Neural cell (in vitro differentiated cells): ENCODE measurements at regions not wholly inside any gene's neighbourhood (a gene's known extent, or its start where the extent isn't known, plus 50 kb on each side); places are given as distances from the start of the nearest gene placed in this dataset.

Experiments
- H2AFZ ChIP-seq: fragments of 200-600, 300-800 bp; sonication (generic), shearing (Covaris generic); 2 replicates; pipeline ENCODE4 v1.6.0; 2014; ENCODE audit warnings: low read depth, mild to moderate bottlenecking, antibody characterized with exemption, low read length, moderate library complexity
- H3F3A ChIP-seq: fragments of 200-600 bp; shearing (Covaris generic); 2 replicates; pipeline ENCODE4 v1.6.1; 2016; ENCODE audit warnings: mild to moderate bottlenecking, moderate library complexity, mixed read lengths, antibody characterized with exemption, low read length; ENCODE audit not compliant: insufficient read depth, poor library complexity, severe bottlenecking
- H3K27ac ChIP-seq: fragments of 200-600, 300-800 bp; sonication (generic), shearing (Covaris generic); 2 replicates; pipeline ENCODE4 v1.5.1; 2014; ENCODE audit warnings: mild to moderate bottlenecking, low read length, moderate library complexity
- H3K27me3 ChIP-seq: fragments of 300-800, 200-600 bp; sonication (generic), shearing (Covaris generic); 2 replicates; pipeline ENCODE4 v1.6.0; 2014; ENCODE audit warnings: mild to moderate bottlenecking, low read depth, low read length, moderate library complexity; ENCODE audit not compliant: insufficient read depth
- H3K36me3 ChIP-seq: fragments of 300-800, 200-600 bp; sonication (generic), shearing (Covaris generic); 2 replicates; pipeline ENCODE4 v1.5.1; 2014; ENCODE audit warnings: mild to moderate bottlenecking, antibody characterized with exemption, low read length, moderate library complexity; ENCODE audit not compliant: insufficient read depth
- H3K4me2 ChIP-seq: fragments of 300-800, 200-600 bp; sonication (generic), shearing (Covaris generic); 2 replicates; pipeline ENCODE4 v1.6.0; 2014; ENCODE audit warnings: mild to moderate bottlenecking, low read length
- H3K4me3 ChIP-seq: fragments of 300-800, 200-600 bp; sonication (generic), shearing (Covaris generic); 2 replicates; pipeline ENCODE4 v1.5.1; 2014; ENCODE audit warnings: mild to moderate bottlenecking, low read length, moderate library complexity
- H3K79me2 ChIP-seq: fragments of 200-600 bp; shearing (Covaris generic); replicated peaks from 2 replicates; pipeline ENCODE4 v1.6.0; 2014; ENCODE audit warnings: mild to moderate bottlenecking, low read length, moderate library complexity; ENCODE audit not compliant: insufficient read depth
- H3K9ac ChIP-seq: fragments of 300-800, 200-600 bp; sonication (generic), shearing (Covaris generic); 2 replicates; pipeline ENCODE4 v1.6.1; 2016; ENCODE audit warnings: mild to moderate bottlenecking, low read length, mixed read lengths
- H3K9me2 ChIP-seq: fragments of 200-600 bp; shearing (Covaris generic); 2 replicates; pipeline ENCODE4 v1.6.1; 2016; ENCODE audit warnings: mild to moderate bottlenecking, low read length, mixed read lengths; ENCODE audit not compliant: insufficient read depth
- H3K9me3 ChIP-seq: fragments of 200-600, 300-800 bp; sonication (generic), shearing (Covaris generic); 2 replicates; pipeline ENCODE4 v1.6.1; 2016; ENCODE audit warnings: mild to moderate bottlenecking, mixed run types, low read length, moderate library complexity, mixed read lengths
- H4K20me1 ChIP-seq: fragments of 200-600 bp; shearing (Covaris generic); 2 replicates; pipeline ENCODE4 v1.6.1; 2016; ENCODE audit warnings: mild to moderate bottlenecking, mixed run types; ENCODE audit not compliant: insufficient read depth
- CTCF ChIP-seq: fragments of 450-650 bp; IDR thresholded peaks from 2 replicates; pipeline ENCODE4 v1.5.1; 2014; ENCODE audit warnings: antibody characterized with exemption, mild to moderate bottlenecking, moderate library complexity; ENCODE audit not compliant: poor library complexity, severe bottlenecking
- EP300 ChIP-seq: fragments of 450-650 bp; conservative IDR thresholded peaks from 2 replicates; pipeline ENCODE4 v1.6.1; 2014; ENCODE audit warnings: antibody characterized with exemption, mild to moderate bottlenecking, moderate library complexity; ENCODE audit not compliant: poor library complexity, severe bottlenecking
- EZH2 ChIP-seq: fragments of 200-600, 300-800 bp; shearing (Covaris generic), sonication (generic); IDR thresholded peaks from 2 replicates; pipeline ENCODE4 v1.6.1; 2014; ENCODE audit warnings: antibody characterized with exemption, low read length, borderline replicate concordance, mild to moderate bottlenecking; ENCODE audit not compliant: insufficient read depth, poor library complexity, severe bottlenecking
- MXI1 ChIP-seq: fragments of 450-650 bp; conservative IDR thresholded peaks from 2 replicates; pipeline ENCODE4 v1.6.1; 2014; ENCODE audit warnings: antibody characterized with exemption, mild to moderate bottlenecking; ENCODE audit not compliant: poor library complexity, severe bottlenecking
- POLR2AphosphoS5 ChIP-seq: IDR thresholded peaks from 2 replicates; pipeline ENCODE4 v1.6.1; 2012
- RAD21 ChIP-seq: fragments of 450-650 bp; conservative IDR thresholded peaks from 2 replicates; pipeline ENCODE4 v1.6.1; 2014; ENCODE audit warnings: antibody characterized with exemption, mild to moderate bottlenecking, moderate library complexity
- REST ChIP-seq: IDR thresholded peaks from 2 replicates; pipeline ENCODE4 v1.6.1; 2012; ENCODE audit warnings: borderline replicate concordance
- SMC3 ChIP-seq: fragments of 450-650 bp; conservative IDR thresholded peaks from 2 replicates; pipeline ENCODE4 v1.6.1; 2014; ENCODE audit warnings: antibody characterized with exemption, mild to moderate bottlenecking, moderate library complexity; ENCODE audit not compliant: poor library complexity
- TAF1 ChIP-seq: IDR thresholded peaks from 2 replicates; pipeline ENCODE4 v1.6.1; 2012; ENCODE audit warnings: low read depth

- H3K4me3 ChIP-seq: no peak overlapping the region
- H3K9ac ChIP-seq: no peak overlapping the region
- H3K27me3 ChIP-seq: no peaks in the 10 kb centered on the region
- H3K9me3 ChIP-seq: no peaks in the 10 kb centered on the region
- no peaks in the 10 kb centered on the region for H3F3A ChIP-seq
- H3K36me3 ChIP-seq: no peaks in the 10 kb centered on the region
- no peak for TF ChIP-seq SMC3
- TF ChIP-seq POLR2AphosphoS5: no peak
- TF ChIP-seq MXI1: no peak
- TF ChIP-seq EP300: no peak
- H4K20me1 ChIP-seq: no peaks in the 10 kb centered on the region
- no peak overlapping the region for H3K4me2 ChIP-seq
- no peak overlapping the region for H2AFZ ChIP-seq
- H3K27ac ChIP-seq: no peak overlapping the region
- H3K79me2 ChIP-seq: no peaks in the 10 kb centered on the region
- no peaks in the 10 kb centered on the region for H3K9me2 ChIP-seq
Measured at GRCh38 chr7:36015733-36016132, 137.3 kb upstream of the EEPD1 start.

- Histone ChIP-seq H2AFZ (no peak overlapping the region), H3K4me3 (no peak overlapping the region), H3K9me2 (no peaks in the 10 kb centered on the region), H3K27me3 (no peaks in the 10 kb centered on the region), H4K20me1 (no peaks in the 10 kb centered on the region), H3K79me2 (no peaks in the 10 kb centered on the region), H3K4me2 (no peak overlapping the region), H3K36me3 (no peaks in the 10 kb centered on the region), H3K9ac (no peak overlapping the region), H3K9me3 (no peaks in the 10 kb centered on the region), H3F3A (no peaks in the 10 kb centered on the region), H3K27ac (no peak overlapping the region)
- TF ChIP-seq RAD21: no peak
- no peak for TF ChIP-seq MXI1
- no peak for TF ChIP-seq SMC3
- no peak for TF ChIP-seq REST
- TF ChIP-seq POLR2AphosphoS5: no peak
- no peak for TF ChIP-seq EP300
- no peak for TF ChIP-seq CTCF
- no peak for TF ChIP-seq EZH2
- no peak for TF ChIP-seq TAF1
Measured at GRCh38 chr7:36016648-36017047, 136.4 kb upstream of the EEPD1 start.

GRCh38 chr7:36017111-36017510, 135.9 kb upstream of the EEPD1 start:
- Histone ChIP-seq H3K27me3 (no peaks in the 10 kb centered on the region), H3F3A (no peaks in the 10 kb centered on the region), H2AFZ (no peak overlapping the region), H4K20me1 (no peaks in the 10 kb centered on the region), H3K79me2 (no peaks in the 10 kb centered on the region), H3K9me3 (no peaks in the 10 kb centered on the region), H3K9me2 (no peaks in the 10 kb centered on the region), H3K36me3 (no peaks in the 10 kb centered on the region), H3K4me3 (no peak overlapping the region), H3K9ac (no peak overlapping the region), H3K4me2 (no peak overlapping the region), H3K27ac (no peak overlapping the region)
- no peak for TF ChIP-seq CTCF
- TF ChIP-seq SMC3: no peak
- no peak for TF ChIP-seq TAF1
- no peak for TF ChIP-seq MXI1
- TF ChIP-seq EZH2: no peak
- no peak for TF ChIP-seq POLR2AphosphoS5
- no peak for TF ChIP-seq RAD21
- TF ChIP-seq REST: no peak
- no peak for TF ChIP-seq EP300
